ENCODE measurements at regions not wholly inside any gene's neighbourhood (a gene's known extent, or its start where the extent isn't known, plus 50 kb on each side); places are given as distances from the start of the nearest gene placed in this dataset.

- Histone ChIP-seq H3K4me1 (no peaks in the 10 kb centered on the region), H3K27me3 (replicated peaks; ENCODE audit: control insufficient read depth, insufficient read depth, low read length) (no peaks in the 10 kb centered on the region), H3K9me3 (no peaks in the 10 kb centered on the region), H3K36me3 (ENCODE audit: control insufficient read depth, insufficient read depth, low read length) (no peaks in the 10 kb centered on the region), H3K4me3 (ENCODE audit: low read depth, low read length) (no peak overlapping the region)
- Mint-ChIP-seq H3K27me3 (ENCODE audit: insufficient read depth, unreplicated experiment) (no peaks in the 10 kb centered on the region), H3K4me3 (ENCODE audit: unreplicated experiment) (no peak overlapping the region), H3K4me1 (ENCODE audit: low read depth, unreplicated experiment) (no peaks in the 10 kb centered on the region), H3K27ac (ENCODE audit: unreplicated experiment) (no peak overlapping the region), H3K9me3 (ENCODE audit: unreplicated experiment) (no peaks in the 10 kb centered on the region), H3K36me3 (ENCODE audit: insufficient read depth, unreplicated experiment) (no peaks in the 10 kb centered on the region)
- intact Hi-C loops (cut with micrococcal nuclease; ENCODE audit: unreplicated experiment): no loop called here
- no TSS peak for BruUV-seq (replicated peaks)
- POLR2A ChIA-PET: no interaction called here
- TF ChIP-seq CTCF (IDR thresholded peaks at IDR 0.05; ENCODE audit: insufficient read depth in 1 of 2, low read depth in 1 of 2, low read length in 1 of 2, severe bottlenecking in 1 of 2, unreplicated experiment in 1 of 2): no peak
- CTCF ChIA-PET: no interaction called here
- no peak for DNase-seq
Measured at GRCh38 chrX:39788521-39788920, 309.2 kb downstream of the BCOR start.

GRCh38 chrX:39791691-39792090, 306.1 kb downstream of the BCOR start:
- H3K4me1 Mint-ChIP-seq (ENCODE audit: low read depth, unreplicated experiment): no peaks in the 10 kb centered on the region
- no peak for DNase-seq
- intact Hi-C loops (cut with micrococcal nuclease; ENCODE audit: unreplicated experiment): no loop called here
- H3K9me3 Mint-ChIP-seq (ENCODE audit: unreplicated experiment): no peaks in the 10 kb centered on the region
- POLR2A ChIA-PET: no interaction called here
- H3K4me1 ChIP-seq: no peaks in the 10 kb centered on the region
- no peaks in the 10 kb centered on the region for H3K36me3 Mint-ChIP-seq (ENCODE audit: insufficient read depth, unreplicated experiment)
- no peaks in the 10 kb centered on the region for H3K27me3 Mint-ChIP-seq (ENCODE audit: insufficient read depth, unreplicated experiment)
- H3K27ac Mint-ChIP-seq (ENCODE audit: unreplicated experiment): no peak overlapping the region
- no peaks in the 10 kb centered on the region for H3K27me3 ChIP-seq (replicated peaks; ENCODE audit: control insufficient read depth, insufficient read depth, low read length)
- TF ChIP-seq CTCF (IDR thresholded peaks at IDR 0.05; ENCODE audit: insufficient read depth in 1 of 2, low read depth in 1 of 2, low read length in 1 of 2, severe bottlenecking in 1 of 2, unreplicated experiment in 1 of 2): no peak
- no peaks in the 10 kb centered on the region for H3K36me3 ChIP-seq (ENCODE audit: control insufficient read depth, insufficient read depth, low read length)
- BruUV-seq (replicated peaks): no TSS peak
- no peak overlapping the region for H3K4me3 ChIP-seq (ENCODE audit: low read depth, low read length)
- H3K4me3 Mint-ChIP-seq (ENCODE audit: unreplicated experiment): no peak overlapping the region
- CTCF ChIA-PET: no interaction called here
- no peaks in the 10 kb centered on the region for H3K9me3 ChIP-seq

GRCh38 chrX:39795605-39796004, 302.2 kb downstream of the BCOR start:
- Mint-ChIP-seq H3K4me1 (ENCODE audit: low read depth, unreplicated experiment) (no peaks in the 10 kb centered on the region), H3K27ac (ENCODE audit: unreplicated experiment) (no peak overlapping the region), H3K27me3 (ENCODE audit: insufficient read depth, unreplicated experiment) (no peaks in the 10 kb centered on the region), H3K36me3 (ENCODE audit: insufficient read depth, unreplicated experiment) (no peaks in the 10 kb centered on the region), H3K4me3 (ENCODE audit: unreplicated experiment) (no peak overlapping the region), H3K9me3 (ENCODE audit: unreplicated experiment) (no peaks in the 10 kb centered on the region)
- H3K36me3 ChIP-seq (ENCODE audit: control insufficient read depth, insufficient read depth, low read length): no peaks in the 10 kb centered on the region
- ChIA-PET CTCF (no interaction called here), POLR2A (no interaction called here)
- intact Hi-C loops (cut with micrococcal nuclease; ENCODE audit: unreplicated experiment): no loop called here
- no peak for TF ChIP-seq CTCF (IDR thresholded peaks at IDR 0.05; ENCODE audit: insufficient read depth in 1 of 2, low read depth in 1 of 2, low read length in 1 of 2, severe bottlenecking in 1 of 2, unreplicated experiment in 1 of 2)
- no TSS peak for BruUV-seq (replicated peaks)
- no peak for DNase-seq
- H3K4me1 ChIP-seq: no peaks in the 10 kb centered on the region
- no peak overlapping the region for H3K4me3 ChIP-seq (ENCODE audit: low read depth, low read length)
- no peaks in the 10 kb centered on the region for H3K9me3 ChIP-seq
- H3K27me3 ChIP-seq (replicated peaks; ENCODE audit: control insufficient read depth, insufficient read depth, low read length): no peaks in the 10 kb centered on the region

Measured in Caco-2 (cell line).